ENCODE measurements at regions not wholly inside any gene's neighbourhood (a gene's known extent, or its start where the extent isn't known, plus 50 kb on each side); places are given as distances from the start of the nearest gene placed in this dataset.

- TF ChIP-seq CREB1 (IDR thresholded peaks at IDR 0.05; ENCODE audit: low read depth) (no peak), EGR1 (IDR thresholded peaks at IDR 0.05) (no peak), USF1 (IDR thresholded peaks at IDR 0.05) (no peak), TAF1 (IDR thresholded peaks at IDR 0.05; ENCODE audit: low read depth) (no peak), ZBTB7A (IDR thresholded peaks at IDR 0.05; ENCODE audit: low read depth) (no peak), EP300 (IDR thresholded peaks at IDR 0.05; ENCODE audit: borderline replicate concordance) (no peak), YY1 (IDR thresholded peaks at IDR 0.05; ENCODE audit: low read depth) (no peak)
- TF ChIP-seq, protein P1, sequence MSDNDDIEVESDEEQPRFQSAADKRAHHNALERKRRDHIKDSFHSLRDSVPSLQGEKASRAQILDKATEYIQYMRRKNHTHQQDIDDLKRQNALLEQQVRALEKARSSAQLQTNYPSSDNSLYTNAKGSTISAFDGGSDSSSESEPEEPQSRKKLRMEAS (IDR thresholded peaks at IDR 0.05), result no peak
Measured at GRCh38 chr15:66634540-66634939, 67.5 kb upstream of the SMAD6 start.

DNA sequence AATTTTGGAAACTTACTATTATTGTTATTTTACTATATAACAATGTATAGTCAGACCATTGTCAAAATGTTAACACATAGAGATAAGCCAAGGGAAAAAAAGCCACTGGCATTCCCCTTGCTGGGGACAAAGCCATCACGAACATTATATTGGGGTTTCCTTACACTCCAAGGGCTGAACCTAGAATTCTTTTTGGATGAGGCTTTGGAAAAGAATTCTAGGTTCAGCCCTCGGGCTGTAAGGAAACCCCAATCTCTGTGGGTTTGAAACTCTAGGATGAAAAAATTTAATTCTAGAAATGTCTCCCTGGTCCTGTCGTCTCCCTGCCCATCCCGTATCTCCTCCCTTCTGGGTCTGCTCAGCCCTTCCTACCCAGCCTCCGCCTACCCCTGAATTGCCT lies 67.0 kb upstream of the SMAD6 start:
- TF ChIP-seq USF1 (IDR thresholded peaks at IDR 0.05), result no peak
- no peak for TF ChIP-seq FOXM1 (IDR thresholded peaks at IDR 0.05; ENCODE audit: borderline replicate concordance, low read depth)
- TF ChIP-seq, protein P2, sequence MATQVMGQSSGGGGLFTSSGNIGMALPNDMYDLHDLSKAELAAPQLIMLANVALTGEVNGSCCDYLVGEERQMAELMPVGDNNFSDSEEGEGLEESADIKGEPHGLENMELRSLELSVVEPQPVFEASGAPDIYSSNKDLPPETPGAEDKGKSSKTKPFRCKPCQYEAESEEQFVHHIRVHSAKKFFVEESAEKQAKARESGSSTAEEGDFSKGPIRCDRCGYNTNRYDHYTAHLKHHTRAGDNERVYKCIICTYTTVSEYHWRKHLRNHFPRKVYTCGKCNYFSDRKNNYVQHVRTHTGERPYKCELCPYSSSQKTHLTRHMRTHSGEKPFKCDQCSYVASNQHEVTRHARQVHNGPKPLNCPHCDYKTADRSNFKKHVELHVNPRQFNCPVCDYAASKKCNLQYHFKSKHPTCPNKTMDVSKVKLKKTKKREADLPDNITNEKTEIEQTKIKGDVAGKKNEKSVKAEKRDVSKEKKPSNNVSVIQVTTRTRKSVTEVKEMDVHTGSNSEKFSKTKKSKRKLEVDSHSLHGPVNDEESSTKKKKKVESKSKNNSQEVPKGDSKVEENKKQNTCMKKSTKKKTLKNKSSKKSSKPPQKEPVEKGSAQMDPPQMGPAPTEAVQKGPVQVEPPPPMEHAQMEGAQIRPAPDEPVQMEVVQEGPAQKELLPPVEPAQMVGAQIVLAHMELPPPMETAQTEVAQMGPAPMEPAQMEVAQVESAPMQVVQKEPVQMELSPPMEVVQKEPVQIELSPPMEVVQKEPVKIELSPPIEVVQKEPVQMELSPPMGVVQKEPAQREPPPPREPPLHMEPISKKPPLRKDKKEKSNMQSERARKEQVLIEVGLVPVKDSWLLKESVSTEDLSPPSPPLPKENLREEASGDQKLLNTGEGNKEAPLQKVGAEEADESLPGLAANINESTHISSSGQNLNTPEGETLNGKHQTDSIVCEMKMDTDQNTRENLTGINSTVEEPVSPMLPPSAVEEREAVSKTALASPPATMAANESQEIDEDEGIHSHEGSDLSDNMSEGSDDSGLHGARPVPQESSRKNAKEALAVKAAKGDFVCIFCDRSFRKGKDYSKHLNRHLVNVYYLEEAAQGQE (IDR thresholded peaks at IDR 0.05; ENCODE audit: low read depth), result no peak
- no peak for TF ChIP-seq NFIC (IDR thresholded peaks at IDR 0.05)
- no peak for TF ChIP-seq YY1 (IDR thresholded peaks at IDR 0.05; ENCODE audit: low read depth)
- TF ChIP-seq EP300 (IDR thresholded peaks at IDR 0.05; ENCODE audit: borderline replicate concordance), result no peak
- TF ChIP-seq CREB1 (IDR thresholded peaks at IDR 0.05; ENCODE audit: low read depth), result no peak
- no peak for TF ChIP-seq EGR1 (IDR thresholded peaks at IDR 0.05)
- no peak for TF ChIP-seq ZBTB7A (IDR thresholded peaks at IDR 0.05; ENCODE audit: low read depth)
- no peak for TF ChIP-seq TAF1 (IDR thresholded peaks at IDR 0.05; ENCODE audit: low read depth)
- TF ChIP-seq, protein P1 (IDR thresholded peaks at IDR 0.05), result no peak
- no peak for TF ChIP-seq CEBPB (IDR thresholded peaks at IDR 0.05)
- TF ChIP-seq TEAD4 (IDR thresholded peaks at IDR 0.05), result no peak

DNA sequence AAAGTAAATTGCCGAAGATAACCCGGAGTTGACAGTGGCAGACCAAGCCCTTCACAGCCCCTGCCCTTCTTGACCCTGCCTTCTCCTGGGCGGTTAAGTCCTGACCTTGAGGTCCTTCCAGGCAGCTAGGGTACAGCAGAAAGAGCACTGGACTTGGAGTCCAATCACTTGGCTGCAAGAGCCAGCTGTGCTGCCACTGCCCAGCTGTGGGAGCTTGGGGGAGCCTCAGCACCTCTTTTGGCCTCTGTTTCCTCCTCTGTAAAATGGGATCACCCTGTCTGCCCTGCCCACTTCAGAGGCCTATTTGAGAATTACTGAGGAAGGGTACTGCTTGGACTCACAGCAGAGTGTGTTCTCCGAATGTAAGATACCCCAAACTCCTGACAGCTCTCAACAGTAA lies 66.2 kb upstream of the SMAD6 start:
- TF ChIP-seq YY1 (IDR thresholded peaks at IDR 0.05; ENCODE audit: low read depth) (no peak), RAD21 (IDR thresholded peaks at IDR 0.05; ENCODE audit: low read depth) (no peak), TEAD4 (IDR thresholded peaks at IDR 0.05) (no peak), NFIC (IDR thresholded peaks at IDR 0.05) (no peak), CEBPB (IDR thresholded peaks at IDR 0.05) (no peak), ZBTB7A (IDR thresholded peaks at IDR 0.05; ENCODE audit: low read depth) (no peak), FOXM1 (IDR thresholded peaks at IDR 0.05; ENCODE audit: borderline replicate concordance, low read depth) (no peak), CREB1 (IDR thresholded peaks at IDR 0.05; ENCODE audit: low read depth) (no peak), USF1 (IDR thresholded peaks at IDR 0.05) (no peak), EP300 (IDR thresholded peaks at IDR 0.05; ENCODE audit: borderline replicate concordance) (no peak), TAF1 (IDR thresholded peaks at IDR 0.05; ENCODE audit: low read depth) (no peak), EGR1 (IDR thresholded peaks at IDR 0.05) (no peak), TCF12 (IDR thresholded peaks at IDR 0.05; ENCODE audit: low read depth) (no peak)
- TF ChIP-seq, protein P2 (IDR thresholded peaks at IDR 0.05; ENCODE audit: low read depth), result no peak
- TF ChIP-seq, protein P1 (IDR thresholded peaks at IDR 0.05), result no peak

- TF ChIP-seq CEBPB (IDR thresholded peaks at IDR 0.05) (no peak), FOXM1 (IDR thresholded peaks at IDR 0.05; ENCODE audit: borderline replicate concordance, low read depth) (no peak), TAF1 (IDR thresholded peaks at IDR 0.05; ENCODE audit: low read depth) (no peak), EP300 (IDR thresholded peaks at IDR 0.05; ENCODE audit: borderline replicate concordance) (no peak), EGR1 (IDR thresholded peaks at IDR 0.05) (no peak), USF1 (IDR thresholded peaks at IDR 0.05) (no peak), ZBTB7A (IDR thresholded peaks at IDR 0.05; ENCODE audit: low read depth) (no peak), YY1 (IDR thresholded peaks at IDR 0.05; ENCODE audit: low read depth) (no peak), RAD21 (IDR thresholded peaks at IDR 0.05; ENCODE audit: low read depth) (no peak)
- TF ChIP-seq, protein P1 (IDR thresholded peaks at IDR 0.05), result no peak
- TF ChIP-seq, protein P2 (IDR thresholded peaks at IDR 0.05; ENCODE audit: low read depth), result no peak
Measured at GRCh38 chr15:66638377-66638776, 63.7 kb upstream of the SMAD6 start.

Data from Ishikawa (cell line).